Panc1 (cell line): ENCODE measurements at regions not wholly inside any gene's neighbourhood (a gene's known extent, or its start where the extent isn't known, plus 50 kb on each side); places are given as distances from the start of the nearest gene placed in this dataset.

Experiments used
- ATAC-seq: fragments of 200-7000 bp; cut with Tn5 transposase; 2 replicates; pipeline ENCODE4 v1.9.1; 2020; ENCODE audit warnings: mild to moderate bottlenecking, moderate library complexity
- BruUV-seq: library from RNA; stranded (reverse); fragments of 400-500 nt; replicated peaks from 2 replicates; lab custom pipeline; 2021; lab: Mats Ljungman, UMichigan
- CTCF ChIA-PET: fragments of 300-600 bp; sonication (Branson Sonifier 250); formaldehyde crosslinking; loops from one replicate; lab custom pipeline; 2022; ENCODE audit warnings: antibody characterized with exemption; lab: Charles Lee
- POLR2A ChIA-PET: fragments of 300-600 bp; sonication (Branson Sonifier 250); formaldehyde crosslinking; loops from one replicate; lab custom pipeline; 2022; ENCODE audit warnings: antibody characterized with exemption; lab: Charles Lee
- DNase-seq: peaks from one replicate; pipeline ENCODE4 v3.0.0-alpha.2; 2010; ENCODE audit warnings: low read depth, low spot score
- H3K27ac ChIP-seq: 2 replicates; pipeline ENCODE4 v1.5.1; 2011; ENCODE audit warnings: mild to moderate bottlenecking, low read length, inconsistent platforms
- H3K27me3 ChIP-seq: fragments of 200-500 bp; sonication (Bioruptor generic); 2 replicates; pipeline ENCODE4 v1.6.0; 2014; ENCODE audit warnings: low read length, inconsistent platforms; ENCODE audit not compliant: control insufficient read depth, insufficient read depth
- H3K36me3 ChIP-seq: fragments of 200-500 bp; sonication (Bioruptor generic); 2 replicates; pipeline ENCODE4 v1.5.1; 2014; ENCODE audit warnings: inconsistent platforms, mild to moderate bottlenecking, low read length, moderate library complexity; ENCODE audit not compliant: control insufficient read depth, insufficient read depth
- H3K4me1 ChIP-seq: 2 replicates; pipeline ENCODE4 v1.5.1; 2011; ENCODE audit warnings: inconsistent platforms, mild to moderate bottlenecking, low read length, moderate library complexity; ENCODE audit not compliant: control insufficient read depth, insufficient read depth
- H3K4me3 ChIP-seq, 2 experiments: 2 replicates each; pipeline ENCODE4 v1.5.1; 2011 to 2012; ENCODE audit warnings: low read depth in 2 of 2, low read length in 2 of 2, mild to moderate bottlenecking in 2 of 2, inconsistent platforms in 1 of 2, moderate library complexity in 1 of 2
- H3K9me3 ChIP-seq: fragments of 200-500 bp; sonication (Bioruptor generic); 2 replicates; pipeline ENCODE4 v1.5.1; 2014; ENCODE audit warnings: low read depth, mild to moderate bottlenecking, inconsistent platforms, low read length, moderate library complexity; ENCODE audit not compliant: control insufficient read depth, insufficient read depth
- CTCF ChIP-seq: fragments of 450-650 bp; IDR thresholded peaks from 2 replicates; pipeline ENCODE4 v1.5.1; 2017; ENCODE audit warnings: mild to moderate bottlenecking
- POLR2AphosphoS5 ChIP-seq: IDR thresholded peaks from 2 replicates; pipeline ENCODE4 v1.6.1; 2012; ENCODE audit warnings: mild to moderate bottlenecking, low read depth, low read length, moderate library complexity
- SIN3A ChIP-seq: IDR thresholded peaks from 2 replicates; pipeline ENCODE4 v1.6.1; 2012; ENCODE audit warnings: low read depth, mild to moderate bottlenecking, low read length, moderate library complexity, borderline replicate concordance; ENCODE audit not compliant: insufficient read depth
- TCF7L2 ChIP-seq: IDR thresholded peaks from 2 replicates; pipeline ENCODE4 v1.6.1; 2011; ENCODE audit warnings: mild to moderate bottlenecking, low read depth, low read length, inconsistent platforms
- in situ Hi-C: cut with HindIII; loops from 2 replicates; pipeline ENCODE4 v1.10.0; 2016; ENCODE audit warnings: low sequenced_read_pairs, low pct_unique_long_range_greater_than_20kb
- intact Hi-C: fragments of 100-400 bp; cut with micrococcal nuclease; formaldehyde crosslinking; loops from one replicate; pipeline ENCODE4 v1.10.0; 2022; ENCODE audit not compliant: unreplicated experiment
- TF ChIP-seq, protein P1 (sequence below), 2 experiments: IDR thresholded peaks; 2 replicates each; pipeline ENCODE4 v1.6.1; 2011 to 2012; ENCODE audit warnings: low read depth in 2 of 2, control low read depth in 1 of 2, low read length in 1 of 2, mild to moderate bottlenecking in 1 of 2, moderate library complexity in 1 of 2; ENCODE audit not compliant: insufficient read depth in 1 of 2

DNA sequence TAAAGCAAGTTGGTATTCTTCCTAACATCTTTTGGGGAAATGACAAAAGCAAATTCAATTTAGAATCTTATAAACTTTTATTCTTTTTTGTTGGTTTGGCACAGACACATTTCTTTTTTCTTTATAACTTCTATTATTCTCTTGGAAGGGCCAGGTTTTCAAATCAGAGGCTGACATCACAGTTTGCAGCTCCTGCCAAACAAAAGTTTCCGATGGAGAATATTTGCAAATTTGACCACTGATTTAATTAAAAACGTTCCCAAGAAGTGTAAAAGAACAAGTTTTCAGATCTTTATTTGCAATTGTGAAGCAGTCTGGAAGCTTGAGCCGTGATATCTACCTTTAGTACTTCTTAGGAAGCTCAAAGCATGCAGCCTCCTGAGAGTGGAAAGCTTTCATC lies 53.8 kb upstream of the CD83 start:
- Histone ChIP-seq H3K4me3 (no peak overlapping the region), H3K9me3 (peaks cover 8% of the 10 kb centered on the region; the same call in 1 of the 2 replicates), H3K27me3 (no peaks in the 10 kb centered on the region), H3K36me3 (no peaks in the 10 kb centered on the region), H3K4me1 (no peaks in the 10 kb centered on the region), H3K27ac (no peak overlapping the region)
- POLR2A ChIA-PET, result no interaction called here
- CTCF ChIA-PET, result no interaction called here
- ATAC-seq, result no peak
- BruUV-seq, result no TSS peak
- intact Hi-C loops (no loop called here), in situ Hi-C loops (no loop called here)
- TF ChIP-seq SIN3A (no peak), CTCF (no peak), POLR2AphosphoS5 (no peak), TCF7L2 (no peak)
- TF ChIP-seq, protein P1, sequence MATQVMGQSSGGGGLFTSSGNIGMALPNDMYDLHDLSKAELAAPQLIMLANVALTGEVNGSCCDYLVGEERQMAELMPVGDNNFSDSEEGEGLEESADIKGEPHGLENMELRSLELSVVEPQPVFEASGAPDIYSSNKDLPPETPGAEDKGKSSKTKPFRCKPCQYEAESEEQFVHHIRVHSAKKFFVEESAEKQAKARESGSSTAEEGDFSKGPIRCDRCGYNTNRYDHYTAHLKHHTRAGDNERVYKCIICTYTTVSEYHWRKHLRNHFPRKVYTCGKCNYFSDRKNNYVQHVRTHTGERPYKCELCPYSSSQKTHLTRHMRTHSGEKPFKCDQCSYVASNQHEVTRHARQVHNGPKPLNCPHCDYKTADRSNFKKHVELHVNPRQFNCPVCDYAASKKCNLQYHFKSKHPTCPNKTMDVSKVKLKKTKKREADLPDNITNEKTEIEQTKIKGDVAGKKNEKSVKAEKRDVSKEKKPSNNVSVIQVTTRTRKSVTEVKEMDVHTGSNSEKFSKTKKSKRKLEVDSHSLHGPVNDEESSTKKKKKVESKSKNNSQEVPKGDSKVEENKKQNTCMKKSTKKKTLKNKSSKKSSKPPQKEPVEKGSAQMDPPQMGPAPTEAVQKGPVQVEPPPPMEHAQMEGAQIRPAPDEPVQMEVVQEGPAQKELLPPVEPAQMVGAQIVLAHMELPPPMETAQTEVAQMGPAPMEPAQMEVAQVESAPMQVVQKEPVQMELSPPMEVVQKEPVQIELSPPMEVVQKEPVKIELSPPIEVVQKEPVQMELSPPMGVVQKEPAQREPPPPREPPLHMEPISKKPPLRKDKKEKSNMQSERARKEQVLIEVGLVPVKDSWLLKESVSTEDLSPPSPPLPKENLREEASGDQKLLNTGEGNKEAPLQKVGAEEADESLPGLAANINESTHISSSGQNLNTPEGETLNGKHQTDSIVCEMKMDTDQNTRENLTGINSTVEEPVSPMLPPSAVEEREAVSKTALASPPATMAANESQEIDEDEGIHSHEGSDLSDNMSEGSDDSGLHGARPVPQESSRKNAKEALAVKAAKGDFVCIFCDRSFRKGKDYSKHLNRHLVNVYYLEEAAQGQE (IDR thresholded peaks at IDR 0.05; ENCODE audit: insufficient read depth in 1 of 2, low read depth in 2 of 2, low read length in 1 of 2), result no peak
- no peak for DNase-seq

DNA sequence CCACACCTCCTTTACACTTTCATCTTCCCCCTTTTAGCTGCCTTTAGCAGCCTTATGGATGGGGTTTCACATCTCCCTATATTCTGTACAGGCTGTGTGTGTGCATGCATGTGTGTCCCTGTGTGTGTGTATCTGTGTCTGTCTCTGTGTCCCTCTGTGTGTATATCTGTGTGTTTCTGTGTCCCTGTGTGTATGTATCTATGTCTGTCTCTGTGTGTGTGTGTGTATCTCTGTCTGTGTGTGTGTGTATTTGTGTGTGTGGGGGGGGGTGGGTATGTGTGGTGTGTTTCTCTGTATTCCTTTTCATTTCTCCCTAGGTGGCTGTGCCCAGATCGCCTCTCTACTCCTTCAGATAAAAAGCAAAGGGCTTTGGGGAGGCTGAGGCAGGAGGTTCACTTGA lies 52.2 kb upstream of the CD83 start:
- ATAC-seq, result no peak
- no peaks in the 10 kb centered on the region for H3K27me3 ChIP-seq
- H3K27ac ChIP-seq, result no peak overlapping the region
- no peak for TF ChIP-seq CTCF
- TF ChIP-seq TCF7L2, result no peak
- TF ChIP-seq, protein P1 (IDR thresholded peaks at IDR 0.05; ENCODE audit: insufficient read depth in 1 of 2, low read depth in 2 of 2, low read length in 1 of 2), result no peak
- TF ChIP-seq SIN3A, result no peak
- TF ChIP-seq POLR2AphosphoS5, result no peak
- BruUV-seq, result no TSS peak
- ChIA-PET POLR2A (no interaction called here), CTCF (interaction anchor here (0.6 kb wide), 1 partner anchor 504 kb away, joined by 4 read pairs; no protein-coding TSS in a partner anchor)
- no peak overlapping the region for H3K4me3 ChIP-seq
- no peak for DNase-seq
- in situ Hi-C loops (no loop called here), intact Hi-C loops (loop anchor here (5.0 kb wide), 1 partner anchor 268 kb away; no protein-coding TSS in a partner anchor)
- no peaks in the 10 kb centered on the region for H3K36me3 ChIP-seq
- H3K9me3 ChIP-seq, result peaks cover 8% of the 10 kb centered on the region; the same call in 1 of the 2 replicates
- H3K4me1 ChIP-seq, result no peaks in the 10 kb centered on the region
